OCI-LY1 (cell line): ENCODE measurements at regions not wholly inside any gene's neighbourhood (a gene's known extent, or its start where the extent isn't known, plus 50 kb on each side); places are given as distances from the start of the nearest gene placed in this dataset.

Experiments
- CTCF ChIP-seq: fragments of 200-600 bp; sonication (generic), shearing (Covaris generic); IDR thresholded peaks from 2 replicates; pipeline ENCODE4 v1.5.1; 2017; ENCODE audit warnings: mild to moderate bottlenecking, antibody characterized with exemption, low read length, moderate library complexity, mixed read lengths
- EZH2 ChIP-seq: fragments of 200-600 bp; sonication (generic), shearing (Covaris generic); IDR thresholded peaks from 2 replicates; pipeline ENCODE4 v1.8.0; 2017; ENCODE audit warnings: borderline replicate concordance, mixed run types, mild to moderate bottlenecking, antibody characterized with exemption, low read length, moderate library complexity, mixed read lengths

- TF ChIP-seq EZH2 = no peak
- no peak for TF ChIP-seq CTCF
Measured at GRCh38 chr18:59048048-59048363, 91.7 kb upstream of the SEC11C start.
